ENCODE measurements at regions not wholly inside any gene's neighbourhood (a gene's known extent, or its start where the extent isn't known, plus 50 kb on each side); places are given as distances from the start of the nearest gene placed in this dataset.

DNA sequence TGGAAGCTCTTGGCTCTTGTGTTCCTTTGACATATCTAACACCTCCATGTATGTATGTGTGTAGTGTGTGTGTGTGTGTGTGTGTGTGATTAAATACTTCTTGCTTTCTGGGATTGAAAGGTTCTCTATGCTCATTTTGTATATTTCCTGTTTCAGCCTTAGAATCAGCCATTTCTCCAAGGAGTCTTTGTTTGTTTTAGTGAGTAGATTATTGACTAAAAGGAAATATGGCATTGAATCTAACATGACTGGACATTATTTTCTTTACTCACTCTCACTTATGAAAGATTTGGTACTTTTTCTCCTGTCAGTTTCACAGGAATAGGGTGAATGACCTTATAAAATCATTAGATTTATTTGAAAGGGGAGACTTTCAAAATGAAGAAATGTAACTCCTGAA, 413.8 kb upstream of the SLC14A2 start:
- intact Hi-C loops (cut with micrococcal nuclease) (no loop called here), dilution Hi-C loops (cut with MboI; ENCODE audit: extremely low pct_ligation_motif_present, low sequenced_read_pairs) (no loop called here)
- Histone ChIP-seq H3K4me3 (replicated peaks in 1 of 3; ENCODE audit: insufficient read depth in 1 of 3, low read depth in 1 of 3, low read length in 3 of 3) (no peak overlapping the region), H3K79me2 (ENCODE audit: control insufficient read depth, insufficient read depth, low read length) (no peaks in the 10 kb centered on the region), H3K4me1 (ENCODE audit: control insufficient read depth, extremely low read depth, insufficient read depth, low read length) (no peaks in the 10 kb centered on the region), H3K36me3 (ENCODE audit: control insufficient read depth in 2 of 2, extremely low read depth in 1 of 2, insufficient read depth in 2 of 2, low read length in 2 of 2) (no peaks in the 10 kb centered on the region), H3K9ac (replicated peaks; ENCODE audit: extremely low read depth, insufficient read depth, low read length) (no peak overlapping the region), H4K20me1 (replicated peaks; ENCODE audit: control insufficient read depth, extremely low read depth, insufficient read depth, low read length) (no peaks in the 10 kb centered on the region), H3K27me3 (ENCODE audit: control insufficient read depth in 2 of 2, insufficient read depth in 2 of 2, low read length in 2 of 2) (no peaks in the 10 kb centered on the region), H3K4me2 (ENCODE audit: insufficient read depth, low read length) (no peak overlapping the region), H2AFZ (ENCODE audit: low read depth, low read length) (no peak overlapping the region), H3K9me3 (replicated peaks; ENCODE audit: control insufficient read depth, insufficient read depth, low read length) (no peaks in the 10 kb centered on the region), H3K9me1 (replicated peaks; ENCODE audit: control insufficient read depth, extremely low read depth, insufficient read depth, low read length) (no peaks in the 10 kb centered on the region), H3K27ac (ENCODE audit: insufficient read depth, low read depth, low read length) (no peak overlapping the region)
- BruUV-seq (replicated peaks) = no TSS peak
- ChIA-PET CTCF (no interaction called here), POLR2A (no interaction called here)
- TF ChIP-seq, protein P1, sequence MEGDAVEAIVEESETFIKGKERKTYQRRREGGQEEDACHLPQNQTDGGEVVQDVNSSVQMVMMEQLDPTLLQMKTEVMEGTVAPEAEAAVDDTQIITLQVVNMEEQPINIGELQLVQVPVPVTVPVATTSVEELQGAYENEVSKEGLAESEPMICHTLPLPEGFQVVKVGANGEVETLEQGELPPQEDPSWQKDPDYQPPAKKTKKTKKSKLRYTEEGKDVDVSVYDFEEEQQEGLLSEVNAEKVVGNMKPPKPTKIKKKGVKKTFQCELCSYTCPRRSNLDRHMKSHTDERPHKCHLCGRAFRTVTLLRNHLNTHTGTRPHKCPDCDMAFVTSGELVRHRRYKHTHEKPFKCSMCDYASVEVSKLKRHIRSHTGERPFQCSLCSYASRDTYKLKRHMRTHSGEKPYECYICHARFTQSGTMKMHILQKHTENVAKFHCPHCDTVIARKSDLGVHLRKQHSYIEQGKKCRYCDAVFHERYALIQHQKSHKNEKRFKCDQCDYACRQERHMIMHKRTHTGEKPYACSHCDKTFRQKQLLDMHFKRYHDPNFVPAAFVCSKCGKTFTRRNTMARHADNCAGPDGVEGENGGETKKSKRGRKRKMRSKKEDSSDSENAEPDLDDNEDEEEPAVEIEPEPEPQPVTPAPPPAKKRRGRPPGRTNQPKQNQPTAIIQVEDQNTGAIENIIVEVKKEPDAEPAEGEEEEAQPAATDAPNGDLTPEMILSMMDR (IDR thresholded peaks at IDR 0.05; ENCODE audit: extremely low read depth in 1 of 2, insufficient read depth in 1 of 2, low read depth in 1 of 2, low read length in 2 of 2) = no peak
- no peak for TF ChIP-seq JUN (IDR thresholded peaks at IDR 0.05; ENCODE audit: borderline replicate concordance, insufficient read depth, insufficient read length, low read depth)
- TF ChIP-seq POLR2AphosphoS5 (IDR thresholded peaks at IDR 0.05; ENCODE audit: insufficient read depth, low read depth, low read length) = no peak
- TF ChIP-seq, protein P2, sequence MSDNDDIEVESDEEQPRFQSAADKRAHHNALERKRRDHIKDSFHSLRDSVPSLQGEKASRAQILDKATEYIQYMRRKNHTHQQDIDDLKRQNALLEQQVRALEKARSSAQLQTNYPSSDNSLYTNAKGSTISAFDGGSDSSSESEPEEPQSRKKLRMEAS (IDR thresholded peaks at IDR 0.05; ENCODE audit: insufficient read depth, insufficient read length) = no peak
- DNase-seq (ENCODE audit: low read depth, low spot score) = no peak
- no peak for FAIRE-seq

DNA sequence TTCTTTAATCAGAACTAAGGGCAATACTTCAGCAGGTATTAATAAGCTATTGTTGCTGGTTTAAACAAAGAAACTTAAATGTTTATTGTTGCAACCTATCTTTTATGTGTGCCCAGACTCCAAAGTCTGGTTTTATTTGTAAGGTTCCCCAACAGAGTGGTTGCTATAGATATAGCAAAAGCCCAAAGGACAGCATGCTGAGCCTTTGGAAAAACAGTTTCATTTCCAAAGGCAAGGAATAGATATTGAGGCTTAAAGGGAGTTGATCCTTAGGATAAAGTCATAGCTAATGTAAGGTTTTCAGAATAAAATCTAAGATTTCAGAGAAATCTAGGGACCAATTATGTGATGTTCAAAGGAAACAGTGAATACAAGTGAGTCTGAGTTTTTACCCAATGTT, 413.2 kb upstream of the SLC14A2 start:
- no peak for TF ChIP-seq MYC (IDR thresholded peaks at IDR 0.05; ENCODE audit: low read depth, low read length)
- TF ChIP-seq, protein P1 (IDR thresholded peaks at IDR 0.05; ENCODE audit: extremely low read depth in 1 of 2, insufficient read depth in 1 of 2, low read depth in 1 of 2, low read length in 2 of 2) = no peak
- Histone ChIP-seq H3K4me1 (ENCODE audit: control insufficient read depth, extremely low read depth, insufficient read depth, low read length) (no peaks in the 10 kb centered on the region), H4K20me1 (replicated peaks; ENCODE audit: control insufficient read depth, extremely low read depth, insufficient read depth, low read length) (no peaks in the 10 kb centered on the region), H2AFZ (ENCODE audit: low read depth, low read length) (no peak overlapping the region), H3K9ac (replicated peaks; ENCODE audit: extremely low read depth, insufficient read depth, low read length) (no peak overlapping the region), H3K27me3 (ENCODE audit: control insufficient read depth in 2 of 2, insufficient read depth in 2 of 2, low read length in 2 of 2) (no peaks in the 10 kb centered on the region), H3K79me2 (ENCODE audit: control insufficient read depth, insufficient read depth, low read length) (no peaks in the 10 kb centered on the region), H3K27ac (ENCODE audit: insufficient read depth, low read depth, low read length) (no peak overlapping the region), H3K4me3 (replicated peaks in 1 of 3; ENCODE audit: insufficient read depth in 1 of 3, low read depth in 1 of 3, low read length in 3 of 3) (no peak overlapping the region), H3K9me3 (replicated peaks; ENCODE audit: control insufficient read depth, insufficient read depth, low read length) (no peaks in the 10 kb centered on the region), H3K4me2 (ENCODE audit: insufficient read depth, low read length) (no peak overlapping the region), H3K9me1 (replicated peaks; ENCODE audit: control insufficient read depth, extremely low read depth, insufficient read depth, low read length) (no peaks in the 10 kb centered on the region), H3K36me3 (ENCODE audit: control insufficient read depth in 2 of 2, extremely low read depth in 1 of 2, insufficient read depth in 2 of 2, low read length in 2 of 2) (no peaks in the 10 kb centered on the region)
- no TSS peak for BruUV-seq (replicated peaks)
- CTCF ChIA-PET = no interaction called here
- intact Hi-C loops (cut with micrococcal nuclease) (no loop called here), dilution Hi-C loops (cut with MboI; ENCODE audit: extremely low pct_ligation_motif_present, low sequenced_read_pairs) (no loop called here)
- FAIRE-seq = no peak
- POLR2A ChIA-PET = no interaction called here
- DNase-seq (ENCODE audit: low read depth, low spot score) = no peak

Measured in endothelial cell of umbilical vein (primary cell).